Upper lobe of right lung (tissue), 1 donor: ENCODE measurements at regions not wholly inside any gene's neighbourhood (a gene's known extent, or its start where the extent isn't known, plus 50 kb on each side); places are given as distances from the start of the nearest gene placed in this dataset.

Source experiments
- ATAC-seq: fragments of 200-7000 bp; cut with Tn5 transposase; one replicate; pipeline ENCODE4 v1.9.1; 2020; ENCODE audit warnings: mild to moderate bottlenecking, moderate library complexity
- DNase-seq: peaks from one replicate; pipeline ENCODE4 v3.0.0-alpha.2; 2020
- H3K27ac ChIP-seq: fragments of 200-600 bp; one replicate; pipeline ENCODE4 v1.8.0; 2022
- H3K27me3 ChIP-seq: fragments of 200-600 bp; one replicate; pipeline ENCODE4 v1.8.0; 2022; ENCODE audit warnings: mild to moderate bottlenecking
- H3K36me3 ChIP-seq: fragments of 200-600 bp; one replicate; pipeline ENCODE4 v1.8.0; 2022
- H3K4me1 ChIP-seq: fragments of 200-600 bp; one replicate; pipeline ENCODE4 v1.8.0; 2022
- H3K4me3 ChIP-seq: fragments of 200-600 bp; one replicate; pipeline ENCODE4 v1.8.0; 2022; ENCODE audit warnings: mild to moderate bottlenecking
- H3K9me3 ChIP-seq: fragments of 200-600 bp; one replicate; pipeline ENCODE4 v1.8.0; 2022
- CTCF ChIP-seq: fragments of 200-600 bp; IDR thresholded peaks from one replicate; pipeline ENCODE4 v1.8.0; 2022; ENCODE audit warnings: antibody characterized with exemption
- intact Hi-C: fragments of 100-400 bp; cut with DNase I; formaldehyde crosslinking; loops from one replicate; pipeline ENCODE4 v1.11.0; 2022
- donor health status: DM: no; HTN: yes; CAD: no; lungs with severe emphysema.

GRCh38 chr6:14431385-14432330 lies 314.1 kb downstream of the CD83 start:
- no peaks in the 10 kb centered on the region for H3K36me3 ChIP-seq
- TF ChIP-seq CTCF, result no peak
- H3K4me1 ChIP-seq, result no peaks in the 10 kb centered on the region
- no peaks in the 10 kb centered on the region for H3K9me3 ChIP-seq
- intact Hi-C loops, result no loop called here
- DNase-seq, result no peak
- peak; percentile 79 for ATAC-seq
- no peak overlapping the region for H3K4me3 ChIP-seq
- no peak overlapping the region for H3K27ac ChIP-seq
- no peaks in the 10 kb centered on the region for H3K27me3 ChIP-seq

GRCh38 chr6:14434916-14435690 lies 317.5 kb downstream of the CD83 start:
- H3K36me3 ChIP-seq, result no peaks in the 10 kb centered on the region
- no peak overlapping the region for H3K27ac ChIP-seq
- DNase-seq (no peak), ATAC-seq (no peak)
- intact Hi-C loops, result no loop called here
- no peak for TF ChIP-seq CTCF
- H3K4me1 ChIP-seq, result peaks cover 5% of the 10 kb centered on the region
- no peaks in the 10 kb centered on the region for H3K27me3 ChIP-seq
- no peak overlapping the region for H3K4me3 ChIP-seq
- H3K9me3 ChIP-seq, result no peaks in the 10 kb centered on the region

- Histone ChIP-seq H3K36me3 (no peaks in the 10 kb centered on the region), H3K27me3 (no peaks in the 10 kb centered on the region), H3K4me3 (no peak overlapping the region), H3K9me3 (no peaks in the 10 kb centered on the region), H3K4me1 (peaks cover 10% of the 10 kb centered on the region), H3K27ac (no peak overlapping the region)
- DNase-seq (no peak), ATAC-seq (no peak)
- intact Hi-C loops, result no loop called here
- TF ChIP-seq CTCF, result no peak
These were observed 319.1 kb downstream of the CD83 start for GRCh38 chr6:14436592-14437132.

- ATAC-seq (no peak), DNase-seq (no peak)
- Histone ChIP-seq H3K4me3 (no peak overlapping the region), H3K27me3 (no peaks in the 10 kb centered on the region), H3K4me1 (peaks cover 17% of the 10 kb centered on the region), H3K36me3 (no peaks in the 10 kb centered on the region), H3K27ac (no peak overlapping the region), H3K9me3 (no peaks in the 10 kb centered on the region)
- no peak for TF ChIP-seq CTCF
- intact Hi-C loops, result no loop called here
These were observed 321.8 kb downstream of the CD83 start for GRCh38 chr6:14439419-14439818.

- no peak overlapping the region for H3K4me3 ChIP-seq
- intact Hi-C loops, result no loop called here
- H3K4me1 ChIP-seq, result peaks cover 17% of the 10 kb centered on the region
- no peaks in the 10 kb centered on the region for H3K36me3 ChIP-seq
- H3K9me3 ChIP-seq, result no peaks in the 10 kb centered on the region
- TF ChIP-seq CTCF, result no peak
- H3K27ac ChIP-seq, result no peak overlapping the region
- ATAC-seq (no peak), DNase-seq (no peak)
- no peaks in the 10 kb centered on the region for H3K27me3 ChIP-seq
These were observed 322.8 kb downstream of the CD83 start for GRCh38 chr6:14440215-14440910.
